ENCODE measurements at regions not wholly inside any gene's neighbourhood (a gene's known extent, or its start where the extent isn't known, plus 50 kb on each side); places are given as distances from the start of the nearest gene placed in this dataset.

DNA sequence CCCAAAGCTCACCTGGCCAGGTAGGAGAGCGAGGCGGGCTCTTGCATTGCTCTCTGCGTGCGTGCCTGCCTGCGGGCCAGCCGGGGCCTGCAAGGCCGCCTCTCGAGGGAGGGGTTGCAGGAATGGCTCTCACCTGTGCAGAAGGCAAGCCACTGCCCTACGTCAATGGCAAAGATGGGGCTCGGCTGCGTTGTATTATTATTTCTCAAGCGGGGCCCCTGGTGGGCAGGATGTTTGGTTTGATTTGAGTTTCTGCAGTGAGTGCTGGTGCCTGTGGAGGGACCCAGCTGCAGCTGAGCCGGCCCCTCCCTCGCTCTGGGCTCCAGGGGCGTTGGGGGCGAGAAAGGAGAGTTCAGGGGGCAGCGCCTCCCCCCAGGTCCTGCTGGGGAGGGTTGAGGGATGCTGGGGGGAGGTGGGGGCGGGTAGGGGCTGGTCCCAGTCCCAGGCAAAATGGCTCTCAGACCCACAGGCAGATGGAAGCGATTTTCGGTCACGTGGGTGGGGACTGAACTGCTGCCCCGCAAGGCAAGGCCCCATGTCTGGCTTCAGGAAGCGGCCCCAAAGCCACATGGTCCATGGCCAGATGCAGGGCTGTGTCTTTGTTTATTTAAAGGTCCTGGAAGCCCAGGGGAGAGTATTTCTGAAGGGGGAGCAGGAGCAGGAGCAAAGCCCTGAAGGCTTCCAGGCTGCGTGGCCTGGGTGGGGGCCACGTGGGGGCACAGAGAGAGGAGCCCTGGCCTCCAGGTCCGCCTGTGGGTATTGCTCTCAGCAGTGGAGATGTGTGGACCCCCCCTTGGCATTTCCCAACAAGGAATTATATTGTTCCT, 338.8 kb downstream of the SEC14L1 start:
- DNase-seq: no peak

GRCh38 chr17:77480199-77480508, 339.4 kb downstream of the SEC14L1 start:
- no peak for DNase-seq

GRCh38 chr17:77480509-77481215, 339.9 kb downstream of the SEC14L1 start:
- DNase-seq: no peak

GRCh38 chr17:77481476-77482374, 341.0 kb downstream of the SEC14L1 start:
- no peak for DNase-seq

- DNase-seq: no peak
Measured at GRCh38 chr17:77482375-77483127, 341.8 kb downstream of the SEC14L1 start.

DNA sequence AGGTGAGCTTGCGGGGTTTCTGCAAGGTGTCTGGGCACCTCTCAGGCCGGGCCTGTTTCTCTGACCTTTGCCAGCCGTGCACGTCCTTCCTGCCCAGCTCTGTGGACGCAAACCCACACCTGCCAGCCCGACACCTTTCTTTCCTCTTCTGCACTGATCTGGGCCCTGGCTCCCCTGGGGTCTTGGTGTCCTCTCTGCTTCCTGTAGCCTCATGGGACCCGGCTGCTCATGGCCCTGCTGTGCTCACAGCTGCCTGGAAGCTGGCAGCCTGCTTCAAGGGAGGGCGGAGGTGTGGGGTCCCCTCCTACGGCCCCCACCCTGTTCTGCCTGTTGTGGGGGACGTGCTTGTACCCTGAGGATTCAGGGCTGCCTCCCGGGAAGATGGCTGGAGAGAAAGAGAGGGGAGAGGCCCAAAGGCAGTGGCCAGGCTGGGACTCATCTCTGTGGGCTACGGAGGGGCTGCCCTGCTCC, 342.4 kb downstream of the SEC14L1 start:
- no peak for DNase-seq

DNA sequence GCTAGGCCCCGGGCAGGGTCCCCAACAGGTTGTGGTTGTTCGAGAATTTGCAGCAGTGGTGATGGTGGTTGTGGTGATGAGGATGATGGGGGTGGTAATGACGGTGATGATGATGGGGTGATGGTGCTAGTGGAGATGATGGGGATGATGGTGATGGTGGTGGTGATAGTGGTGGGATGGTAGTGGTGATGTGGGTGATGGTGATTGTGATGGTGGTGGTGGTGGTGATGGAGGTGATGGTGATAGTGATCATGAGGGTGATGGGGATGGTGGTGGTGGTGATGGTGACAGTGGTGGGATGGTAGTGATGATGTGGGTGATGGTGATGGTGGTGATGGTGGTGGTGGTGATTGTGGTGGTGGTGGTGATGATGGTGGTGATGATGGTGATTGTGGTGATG, 343.3 kb downstream of the SEC14L1 start:
- no peak for DNase-seq

DNA sequence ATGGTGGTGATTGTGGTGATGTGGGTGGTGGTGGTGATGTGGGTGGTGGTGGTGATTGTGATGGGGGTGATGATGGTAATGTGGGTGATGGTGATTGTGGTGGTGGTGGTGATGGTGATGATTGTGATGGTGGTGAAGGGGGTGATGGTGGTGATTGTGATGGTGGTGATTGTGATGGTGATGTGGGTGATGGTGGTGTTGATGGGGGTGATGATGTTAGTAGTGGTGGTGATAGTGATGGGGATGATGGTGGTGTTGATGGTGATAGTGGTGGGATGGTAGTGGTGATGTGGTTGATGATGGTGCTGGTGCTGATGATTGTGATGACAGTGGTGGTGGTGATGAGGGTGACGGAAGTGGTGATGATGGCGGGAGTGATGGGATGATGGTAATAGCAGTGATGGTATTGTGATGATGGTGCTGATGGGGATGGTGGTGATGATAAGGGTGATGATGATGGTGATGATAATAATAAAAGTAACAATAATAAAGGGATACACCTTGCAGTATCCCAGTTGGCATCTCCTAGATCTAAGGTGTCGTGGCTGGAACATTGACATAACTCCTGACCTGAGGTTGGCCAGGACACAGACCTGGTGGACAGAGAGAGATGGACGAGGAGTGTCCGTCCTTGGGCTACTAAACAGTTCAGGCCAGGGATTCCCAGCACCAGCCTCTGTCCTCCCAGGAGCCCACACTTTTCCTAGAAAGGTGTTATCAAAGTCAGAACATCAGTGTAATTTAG, 344.5 kb downstream of the SEC14L1 start:
- no peak for DNase-seq

DNA sequence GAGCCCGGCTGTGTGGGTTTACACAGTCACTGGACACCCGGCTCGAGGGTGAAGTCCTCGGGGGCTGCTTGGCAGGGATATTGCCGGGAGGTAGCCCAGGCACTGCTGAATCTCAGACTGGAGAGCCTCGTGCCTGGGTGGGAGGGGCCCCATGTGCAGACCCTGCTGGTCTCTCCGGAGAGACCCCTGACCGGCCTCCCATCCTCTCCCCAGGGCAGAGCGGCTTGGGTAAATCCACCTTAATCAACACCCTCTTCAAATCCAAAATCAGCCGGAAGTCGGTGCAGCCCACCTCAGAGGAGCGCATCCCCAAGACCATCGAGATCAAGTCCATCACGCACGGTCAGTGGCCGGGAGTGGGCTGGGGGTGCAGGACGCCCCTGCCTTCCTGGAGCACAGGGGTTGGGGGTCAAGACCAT, 346.5 kb downstream of the SEC14L1 start:
- no peak for DNase-seq

- no peak for DNase-seq
Measured at GRCh38 chr17:77487677-77488530, 347.1 kb downstream of the SEC14L1 start.

GRCh38 chr17:77488531-77489238, 347.9 kb downstream of the SEC14L1 start:
- DNase-seq: no peak

- DNase-seq: no peak
Measured at GRCh38 chr17:77489239-77489892, 348.6 kb downstream of the SEC14L1 start.

- no peak for DNase-seq
Measured at GRCh38 chr17:77489893-77490255, 349.1 kb downstream of the SEC14L1 start.

GRCh38 chr17:77490361-77491183, 349.8 kb downstream of the SEC14L1 start:
- DNase-seq: no peak

GRCh38 chr17:77491921-77492445, 351.2 kb downstream of the SEC14L1 start:
- no peak for DNase-seq

GRCh38 chr17:77492446-77493237, 351.9 kb downstream of the SEC14L1 start:
- DNase-seq: no peak

DNA sequence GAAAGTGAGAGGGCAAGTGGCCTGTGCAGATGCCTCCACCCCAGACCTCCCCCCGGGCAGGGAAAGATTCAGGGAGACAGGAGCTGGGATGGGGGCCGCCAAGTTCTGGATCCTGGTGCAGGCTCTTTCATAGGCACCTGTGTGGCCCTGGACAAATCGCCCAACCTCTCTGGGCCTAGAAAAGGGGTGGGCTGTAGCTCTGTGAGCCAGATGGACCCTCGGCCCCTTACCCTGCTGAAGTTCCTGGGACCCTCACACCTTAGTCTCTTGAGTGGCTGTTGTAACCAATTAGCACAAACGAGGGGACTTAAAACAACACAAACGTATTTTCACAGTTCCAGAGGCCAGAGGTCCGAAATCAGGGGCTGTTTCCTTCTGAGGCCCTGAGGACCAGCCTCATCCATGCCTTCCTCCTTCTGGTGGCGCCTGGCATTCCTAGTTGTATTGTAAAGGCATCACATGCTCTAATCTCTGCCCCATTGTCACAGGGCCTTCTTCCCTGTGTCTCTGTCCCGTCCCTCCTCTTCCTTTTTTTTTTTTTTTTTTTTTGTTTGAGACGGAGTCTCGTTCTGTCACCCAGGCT, 352.6 kb downstream of the SEC14L1 start:
- no peak for DNase-seq
